ENCODE measurements at regions not wholly inside any gene's neighbourhood (a gene's known extent, or its start where the extent isn't known, plus 50 kb on each side); places are given as distances from the start of the nearest gene placed in this dataset.

- Mint-ChIP-seq H3K9me3 (peaks cover 0 to 1% of the 10 kb centered on the region in 2 donors), H3K27ac (no peak overlapping the region), H3K36me3 (peaks cover 0 to 2% of the 10 kb centered on the region in 2 donors)
- ATAC-seq, result no peak
- no peak for DNase-seq (ENCODE audit: low spot score in 2 of 2)
These were observed 76.0 kb downstream of the ATPSCKMT start for GRCh38 chr5:10173716-10174115.

GRCh38 chr5:10172247-10172646 is 77.4 kb downstream of the ATPSCKMT start:
- Mint-ChIP-seq H3K27ac (no peak overlapping the region), H3K9me3 (no peaks in the 10 kb centered on the region), H3K36me3 (no peaks in the 10 kb centered on the region)
- no peak for DNase-seq (ENCODE audit: low spot score in 2 of 2)
- ATAC-seq, result no peak

GRCh38 chr5:10169359-10169758 is 80.3 kb downstream of the ATPSCKMT start:
- Mint-ChIP-seq H3K36me3 (peaks cover 6 to 16% of the 10 kb centered on the region in 2 donors), H3K9me3 (peaks cover 0 to 13% of the 10 kb centered on the region in 2 donors), H3K27ac (no peak overlapping the region)
- ATAC-seq, result no peak
- no peak for DNase-seq (ENCODE audit: low spot score in 2 of 2)

GRCh38 chr5:10168254-10168653 is 81.4 kb downstream of the ATPSCKMT start:
- peaks cover 0 to 15% of the 10 kb centered on the region in 2 donors for H3K9me3 Mint-ChIP-seq
- DNase-seq (ENCODE audit: low spot score in 2 of 2) (no peak), ATAC-seq (no peak)
- H3K27ac Mint-ChIP-seq, result no peak overlapping the region
- H3K36me3 Mint-ChIP-seq, result peaks cover 8 to 18% of the 10 kb centered on the region in 2 donors

- DNase-seq (ENCODE audit: low spot score in 2 of 2), result no peak
- Mint-ChIP-seq H3K9me3 (peaks cover 0 to 15% of the 10 kb centered on the region in 2 donors), H3K36me3 (peaks cover 8 to 18% of the 10 kb centered on the region in 2 donors), H3K27ac (no peak overlapping the region)
- ATAC-seq, result no peak
These were observed 81.9 kb downstream of the ATPSCKMT start for GRCh38 chr5:10167806-10168205.

GRCh38 chr5:10166392-10166791 is 83.3 kb downstream of the ATPSCKMT start:
- no peak overlapping the region for H3K27ac Mint-ChIP-seq
- peaks cover 8 to 18% of the 10 kb centered on the region in 2 donors for H3K36me3 Mint-ChIP-seq
- H3K9me3 Mint-ChIP-seq, result peaks cover 4 to 15% of the 10 kb centered on the region in 2 donors
- ATAC-seq (no peak), DNase-seq (ENCODE audit: low spot score in 2 of 2) (no peak)

- Mint-ChIP-seq H3K27ac (no peak overlapping the region), H3K9me3 (peaks cover 4 to 15% of the 10 kb centered on the region in 2 donors), H3K36me3 (peaks cover 8 to 18% of the 10 kb centered on the region in 2 donors)
- no peak for DNase-seq (ENCODE audit: low spot score in 2 of 2)
- ATAC-seq, result no peak
These were observed 87.2 kb downstream of the ATPSCKMT start for GRCh38 chr5:10162468-10162867.

GRCh38 chr5:10161778-10162177 is 87.9 kb downstream of the ATPSCKMT start:
- no peak overlapping the region for H3K27ac Mint-ChIP-seq
- no peak for ATAC-seq
- peaks cover 8 to 18% of the 10 kb centered on the region in 2 donors for H3K36me3 Mint-ChIP-seq

GRCh38 chr5:10160241-10160640 is 89.4 kb downstream of the ATPSCKMT start:
- ATAC-seq (no peak), DNase-seq (ENCODE audit: low spot score in 2 of 2) (no peak)
- H3K27ac Mint-ChIP-seq, result no peak overlapping the region
- peaks cover 4 to 8% of the 10 kb centered on the region in 2 donors for H3K9me3 Mint-ChIP-seq
- peaks cover 8% of the 10 kb centered on the region in 2 donors for H3K36me3 Mint-ChIP-seq

More at GRCh38 chr5:10161778-10162177, 87.9 kb downstream of the ATPSCKMT start:
- peaks cover 4 to 15% of the 10 kb centered on the region in 2 donors for H3K9me3 Mint-ChIP-seq
- DNase-seq (ENCODE audit: low spot score in 2 of 2), result no peak

GRCh38 chr5:10158886-10159285 is 90.8 kb downstream of the ATPSCKMT start:
- H3K36me3 Mint-ChIP-seq, result no peaks in the 10 kb centered on the region
- no peak for ATAC-seq

GRCh38 chr5:10157085-10157669 is 92.5 kb downstream of the ATPSCKMT start:
- DNase-seq (ENCODE audit: low spot score in 2 of 2), result no peak
- ATAC-seq, result no peak
- Mint-ChIP-seq H3K27ac (no peak overlapping the region), H3K36me3 (no peaks in the 10 kb centered on the region), H3K9me3 (no peaks in the 10 kb centered on the region)

More at GRCh38 chr5:10158886-10159285, 90.8 kb downstream of the ATPSCKMT start:
- no peak for DNase-seq (ENCODE audit: low spot score in 2 of 2)
- Mint-ChIP-seq H3K27ac (no peak overlapping the region), H3K9me3 (peaks cover 0 to 4% of the 10 kb centered on the region in 2 donors)

GRCh38 chr5:10155897-10156667 is 93.6 kb downstream of the ATPSCKMT start:
- no peaks in the 10 kb centered on the region for H3K36me3 Mint-ChIP-seq
- no peak for ATAC-seq
- DNase-seq (ENCODE audit: low spot score in 2 of 2), result no peak
- no peak overlapping the region for H3K27ac Mint-ChIP-seq
- no peaks in the 10 kb centered on the region for H3K9me3 Mint-ChIP-seq

GRCh38 chr5:10153808-10154537 is 95.7 kb downstream of the ATPSCKMT start:
- no peak overlapping the region for H3K27ac Mint-ChIP-seq
- H3K9me3 Mint-ChIP-seq, result no peaks in the 10 kb centered on the region
- no peaks in the 10 kb centered on the region for H3K36me3 Mint-ChIP-seq
- DNase-seq (ENCODE audit: low spot score in 2 of 2), result no peak
- no peak for ATAC-seq

GRCh38 chr5:10153394-10153793 is 96.3 kb downstream of the ATPSCKMT start:
- no peaks in the 10 kb centered on the region for H3K36me3 Mint-ChIP-seq
- DNase-seq (ENCODE audit: low spot score in 2 of 2), result no peak

GRCh38 chr5:10151656-10152055 is 98.0 kb downstream of the ATPSCKMT start:
- no peak overlapping the region for H3K27ac Mint-ChIP-seq
- DNase-seq (ENCODE audit: low spot score in 2 of 2), result no peak
- H3K9me3 Mint-ChIP-seq, result no peaks in the 10 kb centered on the region
- H3K36me3 Mint-ChIP-seq, result no peaks in the 10 kb centered on the region
- ATAC-seq, result no peak

More at GRCh38 chr5:10153394-10153793, 96.3 kb downstream of the ATPSCKMT start:
- ATAC-seq, result no peak
- H3K9me3 Mint-ChIP-seq, result no peaks in the 10 kb centered on the region
- no peak overlapping the region for H3K27ac Mint-ChIP-seq

- no peak overlapping the region for H3K27ac Mint-ChIP-seq
- DNase-seq (ENCODE audit: low spot score in 2 of 2), result no peak
- H3K9me3 Mint-ChIP-seq, result no peaks in the 10 kb centered on the region
- H3K36me3 Mint-ChIP-seq, result no peaks in the 10 kb centered on the region
- ATAC-seq, result no peak
These were observed 99.8 kb downstream of the ATPSCKMT start for GRCh38 chr5:10149911-10150310.

GRCh38 chr5:10145923-10146401 is 103.7 kb downstream of the ATPSCKMT start:
- Mint-ChIP-seq H3K27ac (no peak overlapping the region), H3K36me3 (no peaks in the 10 kb centered on the region), H3K9me3 (no peaks in the 10 kb centered on the region)
- DNase-seq (ENCODE audit: low spot score in 2 of 2), result no peak
- no peak for ATAC-seq
